Naive thymus-derived CD8-positive, alpha-beta T cell (primary cell): ENCODE measurements at regions not wholly inside any gene's neighbourhood (a gene's known extent, or its start where the extent isn't known, plus 50 kb on each side); places are given as distances from the start of the nearest gene placed in this dataset.
A peak's percentile ranks its signal among the peaks of the same experiment; 100 is the strongest.
"Not testable (repeated sequence)": the region's sequence is repeated elsewhere in the genome, so short reads cannot be mapped to it uniquely, and the experiment has no call there.

Experiments used
- ATAC-seq, 2 donors: fragments of 150-1000 bp; cut with Tn5 transposase in 1 of 2; sonication (Bioruptor Pico), chemical (Tn5 transposase) in 1 of 2; 1 replicate in 1 of 2; 2 replicates in 1 of 2; pipeline ENCODE4 v1.10.0; 2021; ENCODE audit warnings: mild to moderate bottlenecking in 2 of 2, moderate library complexity in 2 of 2
- POLR2A ChIA-PET: fragments of 350-600 bp; sonication (Branson Sonifier 250); formaldehyde crosslinking; loops from one replicate; lab custom pipeline; 2021; ENCODE audit warnings: antibody characterized with exemption; lab: Charles Lee
- DNase-seq, 10 donors: peaks; one replicate each; pipeline versions ENCODE4 v3.0.0 to v3.0.0-alpha.2; 2020 to 2022
- H3K27ac Mint-ChIP-seq, 10 donors: one replicate each; pipeline ENCODE4 v1.8.0; 2020 to 2022; ENCODE audit warnings: mild to moderate bottlenecking in 10 of 10, mixed read lengths in 10 of 10, moderate library complexity in 4 of 10, inconsistent platforms in 1 of 10
- H3K27me3 Mint-ChIP-seq, 5 donors: one replicate each; pipeline ENCODE4 v1.8.0; 2021 to 2022; ENCODE audit warnings: mixed read lengths in 5 of 5
- H3K36me3 Mint-ChIP-seq, 3 donors: one replicate each; pipeline ENCODE4 v1.8.0; 2020 to 2022; ENCODE audit warnings: mixed read lengths in 3 of 3, mild to moderate bottlenecking in 2 of 3, inconsistent platforms in 1 of 3
- H3K4me1 Mint-ChIP-seq, 4 donors: one replicate each; pipeline ENCODE4 v1.8.0; 2021 to 2022; ENCODE audit warnings: mixed read lengths in 4 of 4
- H3K4me3 Mint-ChIP-seq, 10 donors: one replicate each; pipeline ENCODE4 v1.8.0; 2020 to 2022; ENCODE audit warnings: mild to moderate bottlenecking in 10 of 10, mixed read lengths in 10 of 10, moderate library complexity in 6 of 10, inconsistent platforms in 1 of 10
- H3K9me3 Mint-ChIP-seq, 9 donors: one replicate each; pipeline ENCODE4 v1.8.0; 2020 to 2022; ENCODE audit warnings: mixed read lengths in 9 of 9, mild to moderate bottlenecking in 3 of 9, inconsistent platforms in 1 of 9, moderate library complexity in 1 of 9

DNA sequence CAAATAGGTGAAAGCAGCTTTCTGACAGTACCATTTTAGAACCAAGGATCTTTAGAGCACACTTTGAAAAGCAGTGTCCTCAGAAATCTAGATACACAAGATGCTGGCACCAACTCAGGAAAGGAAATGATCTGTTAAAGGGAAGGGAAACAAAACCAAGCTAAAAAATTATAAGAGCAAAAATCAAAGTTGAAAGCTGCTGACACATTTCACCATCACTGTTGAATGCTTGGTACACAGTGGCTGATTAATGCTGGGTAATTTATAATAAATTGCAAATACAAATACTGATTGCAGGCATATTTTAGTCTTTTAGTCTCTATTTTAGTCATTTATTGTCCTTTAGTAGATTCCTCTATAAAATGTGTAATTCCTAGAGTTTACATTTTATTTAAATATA is 1540.1 kb upstream of the PCDH10 start:
- H3K9me3 Mint-ChIP-seq = peaks cover 0 to 4% (median 0%) of the 10 kb centered on the region in 9 donors
- DNase-seq = no peak
- no peak overlapping the region for H3K4me3 Mint-ChIP-seq
- POLR2A ChIA-PET = interaction anchor here (0.7 kb wide), 1 partner anchor 608 kb away, joined by 5 read pairs; no protein-coding TSS in a partner anchor
- H3K27ac Mint-ChIP-seq = no peak overlapping the region
- no peaks in the 10 kb centered on the region for H3K4me1 Mint-ChIP-seq
- no peak for ATAC-seq
- no peaks in the 10 kb centered on the region for H3K27me3 Mint-ChIP-seq
- no peaks in the 10 kb centered on the region for H3K36me3 Mint-ChIP-seq

DNA sequence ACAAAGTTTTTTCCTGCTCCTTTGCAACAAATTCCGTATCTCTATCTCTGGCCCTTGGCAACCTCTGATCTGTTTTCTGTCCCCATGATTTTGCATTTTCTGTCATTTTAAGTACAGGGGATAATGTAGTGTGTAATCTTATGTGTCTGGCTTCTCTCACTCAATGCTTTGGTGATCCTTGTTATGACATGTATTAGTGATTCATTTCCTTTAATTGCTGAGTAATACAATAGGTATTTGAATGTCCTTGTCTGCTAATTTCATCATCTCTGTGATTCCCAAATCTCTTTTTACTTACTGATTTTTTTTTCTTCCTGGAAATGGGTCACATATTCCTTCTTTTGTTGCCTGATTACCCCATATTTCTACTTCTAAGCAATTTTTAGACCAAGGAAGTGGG is 1538.6 kb upstream of the PCDH10 start:
- H3K27ac Mint-ChIP-seq, DNase-seq, POLR2A ChIA-PET, H3K9me3 Mint-ChIP-seq, H3K27me3 Mint-ChIP-seq, ATAC-seq, H3K36me3 Mint-ChIP-seq, H3K4me1 Mint-ChIP-seq, H3K4me3 Mint-ChIP-seq: not testable (repeated sequence)

DNA sequence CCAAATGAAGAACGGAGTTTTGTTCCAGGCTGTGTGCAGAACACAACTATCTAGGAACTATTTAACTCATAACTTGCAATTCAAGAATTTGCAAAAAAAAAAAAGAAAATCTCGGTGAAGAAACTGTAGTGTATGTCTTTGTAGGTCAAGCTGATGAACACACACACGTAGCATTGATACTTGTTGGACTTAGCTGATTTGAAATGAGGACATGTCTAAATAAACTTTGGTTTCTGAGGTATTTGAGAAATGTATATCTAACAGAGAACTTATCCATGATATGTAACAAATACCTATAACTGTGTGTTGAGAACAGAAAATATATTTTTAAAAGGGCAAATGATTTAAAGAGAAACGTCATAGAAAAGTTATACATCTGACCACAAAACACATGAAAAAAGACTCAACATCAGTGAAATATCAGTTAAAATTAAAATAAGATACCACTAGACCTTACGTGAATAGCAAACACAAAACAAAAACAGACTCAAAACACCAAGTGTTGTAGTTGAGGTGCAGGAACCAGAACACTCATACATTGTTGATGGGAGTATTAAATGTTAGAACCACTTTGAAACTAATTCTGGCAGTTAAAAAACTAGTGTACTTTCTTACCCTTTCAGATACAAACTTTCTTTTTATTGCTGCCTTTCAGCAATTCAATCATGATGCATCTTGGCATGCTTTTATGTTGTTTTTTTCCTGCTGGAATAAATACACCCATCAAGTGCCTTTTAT is 1535.8 kb upstream of the PCDH10 start:
- no peak for ATAC-seq
- DNase-seq = no peak
- POLR2A ChIA-PET = no interaction called here
- Mint-ChIP-seq H3K27ac (no peak overlapping the region), H3K9me3 (peaks cover 0 to 6% (median 0%) of the 10 kb centered on the region in 9 donors), H3K27me3 (no peaks in the 10 kb centered on the region), H3K4me3 (no peak overlapping the region), H3K4me1 (no peaks in the 10 kb centered on the region), H3K36me3 (no peaks in the 10 kb centered on the region)

DNA sequence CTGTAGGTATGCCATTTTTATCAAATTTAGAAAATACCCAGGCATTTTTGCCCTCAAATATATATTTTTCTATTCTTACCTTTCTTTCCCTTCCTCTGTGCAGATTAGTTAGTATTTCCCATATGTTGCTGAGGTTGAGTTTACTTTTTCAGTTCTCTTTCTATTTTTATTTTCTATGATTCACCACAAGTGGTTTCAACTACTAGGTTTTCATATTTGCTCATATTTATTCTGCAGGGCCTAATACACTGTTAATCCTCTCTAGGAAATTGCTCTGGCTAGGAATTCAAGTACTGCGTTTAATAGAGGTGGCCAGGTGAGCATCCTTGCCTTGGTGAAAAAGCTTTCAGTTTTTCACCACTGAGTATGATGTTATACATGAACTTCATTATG is 1535.3 kb upstream of the PCDH10 start:
- Mint-ChIP-seq H3K4me3 (no peak overlapping the region), H3K4me1 (no peaks in the 10 kb centered on the region), H3K27me3 (no peaks in the 10 kb centered on the region), H3K27ac (no peak overlapping the region), H3K9me3 (peaks cover 0 to 6% (median 0%) of the 10 kb centered on the region in 9 donors), H3K36me3 (no peaks in the 10 kb centered on the region)
- ATAC-seq = no peak
- POLR2A ChIA-PET = no interaction called here
- no peak for DNase-seq

DNA sequence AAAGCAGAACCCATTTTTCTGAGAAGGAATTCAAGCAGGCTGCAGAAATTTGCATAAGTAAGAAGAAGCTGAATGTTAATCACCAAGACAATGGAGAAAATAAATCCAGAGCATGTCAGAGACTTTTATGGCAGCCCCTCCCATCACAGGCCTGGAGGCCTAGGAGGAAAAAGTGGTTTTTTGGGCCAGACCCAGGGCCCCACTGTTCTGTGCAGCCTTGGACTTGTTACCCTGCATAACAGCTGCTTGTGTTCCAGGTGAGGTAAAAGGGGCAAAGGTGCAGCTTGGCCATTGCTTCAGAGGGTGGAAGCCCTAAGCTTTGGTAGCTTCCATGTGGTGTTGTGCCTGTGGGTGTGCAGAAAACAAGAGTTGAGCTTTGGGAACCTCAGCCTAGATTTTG is 1516.2 kb upstream of the PCDH10 start:
- POLR2A ChIA-PET = no interaction called here
- no peak overlapping the region for H3K27ac Mint-ChIP-seq
- DNase-seq (no peak), ATAC-seq (no peak)
- peaks cover 6 to 26% (median 13%) of the 10 kb centered on the region in 9 donors for H3K9me3 Mint-ChIP-seq
- no peaks in the 10 kb centered on the region for H3K27me3 Mint-ChIP-seq
- H3K4me3 Mint-ChIP-seq = no peak overlapping the region
- H3K36me3 Mint-ChIP-seq = no peaks in the 10 kb centered on the region
- no peaks in the 10 kb centered on the region for H3K4me1 Mint-ChIP-seq

DNA sequence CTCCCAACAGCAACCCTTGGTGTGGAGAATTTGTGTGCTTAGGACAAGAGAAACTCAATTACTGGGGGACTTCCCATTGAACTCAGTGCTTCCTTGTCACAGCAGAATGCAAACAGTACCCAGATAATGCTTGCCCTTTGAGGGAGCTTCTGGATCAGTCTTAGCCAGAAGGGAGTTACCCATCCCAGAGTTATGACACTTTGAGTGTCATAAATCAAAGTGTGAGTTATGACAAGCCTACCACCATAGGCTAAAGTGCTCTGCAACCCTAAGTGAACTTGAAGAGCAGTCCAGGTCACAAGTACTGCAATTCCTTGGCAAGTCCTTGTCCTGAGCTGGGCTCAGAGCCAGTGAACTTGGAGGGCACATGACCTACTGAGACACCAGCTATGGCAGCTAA is 1513.9 kb upstream of the PCDH10 start:
- ATAC-seq (no peak), DNase-seq (no peak)
- H3K27ac Mint-ChIP-seq = no peak overlapping the region
- H3K27me3 Mint-ChIP-seq = no peaks in the 10 kb centered on the region
- H3K4me3 Mint-ChIP-seq = no peak overlapping the region
- H3K9me3 Mint-ChIP-seq = peaks cover 8 to 47% (median 15%) of the 10 kb centered on the region in 9 donors
- H3K4me1 Mint-ChIP-seq = no peaks in the 10 kb centered on the region
- POLR2A ChIA-PET = no interaction called here
- no peaks in the 10 kb centered on the region for H3K36me3 Mint-ChIP-seq

DNA sequence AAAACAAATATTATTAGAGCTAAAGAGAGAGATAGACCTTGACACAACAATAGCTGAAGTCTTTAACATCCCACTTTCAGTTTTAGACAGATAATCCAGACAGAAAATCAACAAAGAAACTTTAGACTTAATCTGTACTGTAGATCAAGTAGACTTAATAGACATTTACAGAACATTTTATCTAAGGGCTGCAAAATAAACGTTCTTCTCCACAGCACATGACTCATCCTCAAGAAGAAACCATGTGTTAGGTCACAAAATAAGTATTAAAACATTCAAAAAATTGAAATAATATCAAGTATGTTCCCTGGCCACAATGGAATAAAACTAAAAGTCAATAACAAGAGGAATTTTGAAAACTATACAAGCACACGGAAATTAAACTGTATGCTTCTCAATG is 1510.3 kb upstream of the PCDH10 start:
- no peak overlapping the region for H3K4me3 Mint-ChIP-seq
- DNase-seq = no peak
- H3K27me3 Mint-ChIP-seq = no peaks in the 10 kb centered on the region
- H3K27ac Mint-ChIP-seq = no peak overlapping the region
- POLR2A ChIA-PET = no interaction called here
- H3K4me1 Mint-ChIP-seq = no peaks in the 10 kb centered on the region
- ATAC-seq = no peak
- no peaks in the 10 kb centered on the region for H3K36me3 Mint-ChIP-seq
- peaks cover 0 to 43% (median 12%) of the 10 kb centered on the region in 9 donors for H3K9me3 Mint-ChIP-seq

DNA sequence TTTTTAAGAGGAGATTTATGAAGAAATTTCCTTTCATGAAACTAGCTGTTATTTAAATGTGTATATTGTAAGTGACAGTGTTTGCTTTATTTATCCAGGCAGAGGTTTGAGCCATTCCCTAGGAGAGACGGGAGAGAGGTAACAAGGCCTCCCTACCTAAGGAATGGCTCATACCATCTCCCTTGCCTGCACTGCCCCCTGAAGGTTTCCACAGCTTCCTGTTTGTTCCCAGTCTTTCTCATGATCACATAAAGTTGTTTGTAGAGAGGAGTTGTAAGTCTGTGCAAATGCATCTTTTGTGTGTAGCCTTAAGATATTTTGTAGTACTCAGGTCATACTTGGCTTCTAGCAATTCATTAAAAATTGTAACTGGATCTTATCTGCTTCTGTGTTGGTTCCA is 1504.5 kb upstream of the PCDH10 start:
- Mint-ChIP-seq H3K36me3 (no peaks in the 10 kb centered on the region), H3K4me3 (no peak overlapping the region), H3K27me3 (no peaks in the 10 kb centered on the region), H3K4me1 (no peaks in the 10 kb centered on the region), H3K9me3 (peaks cover 0 to 15% (median under 1%) of the 10 kb centered on the region in 9 donors), H3K27ac (peak overlapping the region in 1 of 10 donors; percentile 1)
- POLR2A ChIA-PET = no interaction called here
- DNase-seq = no peak
- no peak for ATAC-seq

DNA sequence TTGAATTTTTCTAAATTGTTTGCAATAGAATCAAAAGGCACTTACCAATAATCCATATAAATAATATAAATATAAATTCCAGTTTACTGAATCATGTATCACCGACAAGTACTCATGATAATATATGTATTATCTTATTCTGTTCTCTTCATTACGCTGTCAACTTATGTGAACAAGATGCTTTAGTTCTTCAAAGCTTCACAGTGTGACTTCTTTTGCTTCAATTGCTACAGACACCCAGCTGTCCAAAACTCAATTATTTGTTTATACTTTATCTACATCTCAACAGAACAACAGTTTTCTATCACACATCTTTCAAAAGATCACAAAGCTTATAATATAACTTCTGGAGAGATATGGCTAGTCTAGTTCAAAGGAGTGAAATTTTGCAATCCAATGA is 1499.9 kb upstream of the PCDH10 start:
- Mint-ChIP-seq H3K36me3 (no peaks in the 10 kb centered on the region), H3K9me3 (peaks cover 0 to 5% (median 0%) of the 10 kb centered on the region in 9 donors), H3K4me1 (no peaks in the 10 kb centered on the region), H3K27me3 (no peaks in the 10 kb centered on the region), H3K27ac (no peak overlapping the region), H3K4me3 (no peak overlapping the region)
- DNase-seq (no peak), ATAC-seq (no peak)
- POLR2A ChIA-PET = no interaction called here

DNA sequence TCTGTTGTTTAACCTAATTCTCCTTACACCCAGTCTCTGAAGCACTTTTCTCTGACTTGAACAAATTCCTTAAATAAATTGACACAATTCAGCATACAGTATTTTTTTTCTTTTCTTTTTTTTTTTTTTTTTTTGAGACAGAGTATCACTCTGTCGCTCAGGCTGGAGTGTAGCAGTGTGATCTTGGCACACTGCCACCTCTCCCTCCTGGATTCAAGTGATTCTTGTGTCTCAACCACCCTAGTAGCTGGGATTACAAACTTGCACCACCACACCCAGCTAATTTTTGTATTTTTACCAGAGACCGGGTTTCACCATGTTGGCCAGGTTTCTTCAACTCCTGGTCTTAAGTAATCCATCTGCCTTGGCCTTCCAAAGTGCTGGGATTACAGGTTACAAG is 1498.1 kb upstream of the PCDH10 start:
- peaks cover 0 to 3% (median 0%) of the 10 kb centered on the region in 9 donors for H3K9me3 Mint-ChIP-seq

DNA sequence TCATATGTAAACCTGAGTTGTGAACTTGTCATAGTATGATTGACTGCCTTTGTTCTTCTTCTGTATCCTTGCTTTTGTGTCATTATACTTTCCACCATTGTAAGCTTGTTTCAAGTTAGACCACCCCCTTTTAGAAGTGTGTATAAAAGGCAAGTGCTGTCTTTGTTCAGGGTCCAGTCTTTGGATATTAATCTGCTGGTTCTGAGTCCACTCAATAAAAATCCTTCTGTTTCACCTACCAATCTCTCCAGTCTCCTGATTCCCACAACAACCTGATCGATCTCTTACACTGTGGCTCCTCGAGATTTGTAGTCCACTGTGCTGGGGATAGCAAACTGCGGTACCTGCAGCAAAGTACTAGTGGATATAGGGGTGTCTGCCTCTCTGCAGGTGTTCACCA is 1465.8 kb upstream of the PCDH10 start:
- H3K27ac Mint-ChIP-seq, DNase-seq, H3K4me1 Mint-ChIP-seq, H3K4me3 Mint-ChIP-seq, ATAC-seq, H3K27me3 Mint-ChIP-seq, POLR2A ChIA-PET: not testable (repeated sequence)
- peaks cover 0 to 43% (median 13%) of the 10 kb centered on the region in 9 donors for H3K9me3 Mint-ChIP-seq
- peaks cover 0 to 11% (median 0%) of the 10 kb centered on the region in 3 donors for H3K36me3 Mint-ChIP-seq

More for the DNA sequence above, 1498.1 kb upstream of the PCDH10 start:
- Mint-ChIP-seq H3K27ac (no peak overlapping the region), H3K4me3 (no peak overlapping the region), H3K27me3 (no peaks in the 10 kb centered on the region), H3K36me3 (no peaks in the 10 kb centered on the region), H3K4me1 (no peaks in the 10 kb centered on the region)
- DNase-seq (no peak), ATAC-seq (no peak)
- POLR2A ChIA-PET = no interaction called here

DNA sequence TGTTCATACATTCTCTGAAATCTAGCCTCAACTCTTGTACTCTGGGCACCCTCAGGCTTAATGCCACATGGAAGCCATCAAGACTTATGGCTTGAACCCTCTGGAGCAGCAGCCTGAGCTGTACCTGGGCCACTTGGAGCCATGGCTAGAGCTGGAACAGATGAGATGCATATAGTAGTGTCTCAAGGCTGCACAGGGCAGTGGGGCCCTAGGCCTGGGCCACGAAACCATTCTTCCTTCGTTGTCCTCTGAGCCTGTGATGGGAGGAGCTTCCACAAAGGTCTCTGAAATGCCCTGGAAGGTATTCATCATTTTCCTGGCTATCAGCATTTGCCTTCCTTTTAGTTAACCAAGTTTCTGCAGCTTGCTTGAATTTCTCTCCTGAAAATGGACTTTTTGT is 1427.2 kb upstream of the PCDH10 start:
- Mint-ChIP-seq H3K27me3 (no peaks in the 10 kb centered on the region), H3K4me3 (no peak overlapping the region), H3K9me3 (peaks cover 0 to 6% (median 2%) of the 10 kb centered on the region in 9 donors), H3K36me3 (peaks cover 0 to 4% (median 0%) of the 10 kb centered on the region in 3 donors), H3K27ac (no peak overlapping the region), H3K4me1 (no peaks in the 10 kb centered on the region)
- POLR2A ChIA-PET = no interaction called here
- DNase-seq = no peak
- ATAC-seq = no peak

DNA sequence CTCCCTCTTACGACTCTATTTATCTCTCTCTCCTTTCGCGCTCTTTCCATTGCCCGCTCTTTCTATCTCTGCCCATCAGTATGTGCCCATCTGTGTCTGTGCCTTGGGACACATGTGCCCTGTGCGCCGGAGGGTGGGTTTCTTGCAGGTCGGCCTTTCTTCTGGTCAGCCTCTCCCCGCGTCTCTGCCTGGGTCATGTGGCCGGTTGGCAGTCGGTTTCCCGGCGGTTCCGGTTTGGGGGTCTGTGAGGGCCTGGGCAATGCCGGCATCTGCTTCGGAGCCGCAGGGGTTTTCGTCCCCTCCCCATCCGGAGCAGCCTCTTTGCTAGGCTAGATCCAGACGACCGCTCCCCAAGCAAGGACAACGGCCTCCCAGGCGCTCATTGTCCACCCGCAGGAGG is 1426.0 kb upstream of the PCDH10 start:
- H3K9me3 Mint-ChIP-seq, H3K27me3 Mint-ChIP-seq, H3K36me3 Mint-ChIP-seq, ATAC-seq, H3K4me1 Mint-ChIP-seq, H3K4me3 Mint-ChIP-seq, POLR2A ChIA-PET, DNase-seq, H3K27ac Mint-ChIP-seq: not testable (repeated sequence)

DNA sequence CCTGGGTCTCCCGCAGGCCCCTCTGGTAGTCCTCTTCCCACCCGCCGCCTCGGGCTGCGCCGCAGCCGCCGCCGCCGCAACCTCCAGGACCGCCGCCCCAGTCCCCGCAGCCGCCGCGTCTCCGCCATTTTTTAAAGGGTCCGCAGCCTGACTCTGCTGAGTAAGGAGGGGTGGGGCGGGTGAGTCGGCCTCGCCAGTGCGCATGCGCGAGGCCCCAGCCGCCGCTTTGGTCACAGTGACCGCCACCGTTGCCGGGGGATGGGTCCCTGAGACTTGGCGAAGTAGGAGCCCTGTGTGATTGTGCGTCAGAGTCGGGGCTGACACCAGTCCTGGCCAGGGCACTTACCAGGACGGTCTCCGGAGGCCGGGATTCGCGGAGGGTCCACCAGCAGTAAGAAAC is 1424.2 kb upstream of the PCDH10 start:
- DNase-seq = peak in 5 of 10 donors; percentile 7 to 84 (median 20)
- H3K27me3 Mint-ChIP-seq, H3K36me3 Mint-ChIP-seq, POLR2A ChIA-PET, H3K4me3 Mint-ChIP-seq, H3K27ac Mint-ChIP-seq, H3K4me1 Mint-ChIP-seq, ATAC-seq: not testable (repeated sequence)
- peaks cover 0 to 12% (median 2%) of the 10 kb centered on the region in 9 donors for H3K9me3 Mint-ChIP-seq
